H9 (cell line): ENCODE measurements at regions not wholly inside any gene's neighbourhood (a gene's known extent, or its start where the extent isn't known, plus 50 kb on each side); places are given as distances from the start of the nearest gene placed in this dataset.

ENCODE experiments used
- DNase-seq: peaks from one replicate; pipeline ENCODE4 v3.0.0-alpha.2; 2017
- H2AFZ ChIP-seq: one replicate; pipeline ENCODE4 v1.6.1; 2013; ENCODE audit warnings: mild to moderate bottlenecking, low read length, control low read depth, moderate library complexity
- H2AK5ac ChIP-seq: 2 replicates; pipeline ENCODE4 v1.6.1; 2013; ENCODE audit warnings: low read length, control low read depth, mixed read lengths; ENCODE audit not compliant: insufficient read length
- H2BK120ac ChIP-seq: one replicate; pipeline ENCODE4 v1.6.1; 2013; ENCODE audit warnings: low read depth, mild to moderate bottlenecking, low read length, control low read depth, inconsistent platforms; ENCODE audit not compliant: poor library complexity, severe bottlenecking
- H2BK12ac ChIP-seq: 2 replicates; pipeline ENCODE4 v1.6.1; 2013; ENCODE audit warnings: low read length, control low read depth, mixed read lengths, low read depth; ENCODE audit not compliant: insufficient read length
- H2BK15ac ChIP-seq: 2 replicates; pipeline ENCODE4 v1.6.1; 2013; ENCODE audit warnings: low read depth, low read length, control low read depth
- H2BK20ac ChIP-seq: one replicate; pipeline ENCODE4 v1.6.1; 2013; ENCODE audit warnings: low read depth, mild to moderate bottlenecking, low read length, control low read depth, inconsistent platforms; ENCODE audit not compliant: poor library complexity, severe bottlenecking
- H2BK5ac ChIP-seq: 2 replicates; pipeline ENCODE4 v1.6.1; 2013; ENCODE audit warnings: low read length, control low read depth, mixed read lengths; ENCODE audit not compliant: insufficient read length
- H3K14ac ChIP-seq: 2 replicates; pipeline ENCODE4 v1.6.1; 2013; ENCODE audit warnings: low read length, control low read depth; ENCODE audit not compliant: insufficient read depth
- H3K18ac ChIP-seq: 2 replicates; pipeline ENCODE4 v1.6.1; 2013; ENCODE audit warnings: low read depth, mild to moderate bottlenecking, mixed read lengths, low read length, control low read depth; ENCODE audit not compliant: insufficient read length
- H3K23ac ChIP-seq: 2 replicates; pipeline ENCODE4 v1.6.1; 2013; ENCODE audit warnings: low read length, control low read depth, mixed read lengths, low read depth; ENCODE audit not compliant: insufficient read length
- H3K23me2 ChIP-seq: 2 replicates; pipeline ENCODE4 v1.6.1; 2013; ENCODE audit warnings: low read depth, mild to moderate bottlenecking, mixed read lengths, low read length, control low read depth; ENCODE audit not compliant: insufficient read length, poor library complexity, severe bottlenecking
- H3K27ac ChIP-seq: 2 replicates; pipeline ENCODE4 v1.5.1; 2013; ENCODE audit warnings: low read length, control low read depth, mixed read lengths, low read depth; ENCODE audit not compliant: insufficient read length
- H3K27me3 ChIP-seq: 2 replicates; pipeline ENCODE4 v1.6.1; 2013; ENCODE audit warnings: low read length, control low read depth, inconsistent platforms; ENCODE audit not compliant: insufficient read depth
- H3K4ac ChIP-seq: 2 replicates; pipeline ENCODE4 v1.6.1; 2013; ENCODE audit warnings: low read depth, mild to moderate bottlenecking, control low read depth, inconsistent platforms, low read length, moderate library complexity
- H3K4me1 ChIP-seq: 2 replicates; pipeline ENCODE4 v1.6.1; 2013; ENCODE audit warnings: low read length, control low read depth, inconsistent platforms; ENCODE audit not compliant: insufficient read depth
- H3K4me2 ChIP-seq: 2 replicates; pipeline ENCODE4 v1.6.1; 2013; ENCODE audit warnings: low read length, control low read depth, mixed read lengths; ENCODE audit not compliant: insufficient read length, insufficient read depth
- H3K56ac ChIP-seq: 2 replicates; pipeline ENCODE4 v1.6.1; 2013; ENCODE audit warnings: low read depth, mild to moderate bottlenecking, mixed read lengths, low read length, control low read depth; ENCODE audit not compliant: insufficient read length
- H3K79me1 ChIP-seq: 2 replicates; pipeline ENCODE4 v1.6.1; 2013; ENCODE audit warnings: low read depth, mild to moderate bottlenecking, moderate library complexity, low read length, control low read depth, inconsistent platforms; ENCODE audit not compliant: insufficient read depth, poor library complexity, severe bottlenecking
- H3K79me2 ChIP-seq: 2 replicates; pipeline ENCODE4 v1.6.1; 2013; ENCODE audit warnings: low read length, control low read depth, inconsistent platforms; ENCODE audit not compliant: insufficient read depth
- H3K9ac ChIP-seq: 2 replicates; pipeline ENCODE4 v1.6.1; 2013; ENCODE audit warnings: low read length, control low read depth, mixed read lengths; ENCODE audit not compliant: insufficient read length; ENCODE audit errors: extremely low read depth
- H3K9me3 ChIP-seq: one replicate; pipeline ENCODE4 v1.6.1; 2013; ENCODE audit warnings: low read depth, low read length, inconsistent platforms; ENCODE audit not compliant: control insufficient read depth
- H3T11ph ChIP-seq: one replicate; pipeline ENCODE4 v1.6.1; 2013; ENCODE audit warnings: mild to moderate bottlenecking, low read length, control low read depth, inconsistent platforms
- H4K20me1 ChIP-seq: one replicate; pipeline ENCODE4 v1.6.1; 2013; ENCODE audit not compliant: control insufficient read depth, insufficient read length, insufficient read depth
- H4K5ac ChIP-seq: 2 replicates; pipeline ENCODE4 v1.6.1; 2013; ENCODE audit warnings: low read depth, mild to moderate bottlenecking, mixed read lengths, low read length, control low read depth; ENCODE audit not compliant: insufficient read length
- H4K8ac ChIP-seq: replicated peaks from 2 replicates; pipeline ENCODE4 v1.6.1; 2013; ENCODE audit warnings: low read length, control low read depth, mixed read lengths, low read depth; ENCODE audit not compliant: insufficient read length
- H4K91ac ChIP-seq: 2 replicates; pipeline ENCODE4 v1.6.1; 2013; ENCODE audit warnings: low read depth, mild to moderate bottlenecking, moderate library complexity, mixed read lengths, low read length, control low read depth; ENCODE audit not compliant: insufficient read length
- H3K27ac Mint-ChIP-seq, 3 experiments: 2 replicates in 2 of 3; 3 replicates in 1 of 3; pipeline ENCODE4 v1.8.0; 2020 to 2021; ENCODE audit warnings: mixed read lengths in 3 of 3, mild to moderate bottlenecking in 1 of 3, moderate library complexity in 1 of 3
- H3K27me3 Mint-ChIP-seq: 2 replicates; pipeline ENCODE4 v1.8.0; 2021; ENCODE audit warnings: low read depth, mild to moderate bottlenecking, moderate library complexity, mixed read lengths
- H3K36me3 Mint-ChIP-seq, 3 experiments: 2 replicates in 2 of 3; 3 replicates in 1 of 3; pipeline ENCODE4 v1.8.0; 2020 to 2021; ENCODE audit warnings: low read depth in 3 of 3, mixed read lengths in 3 of 3; ENCODE audit not compliant: insufficient read depth in 1 of 3
- H3K4me1 Mint-ChIP-seq, 2 experiments: 2 replicates each; pipeline ENCODE4 v1.8.0; 2020; ENCODE audit warnings: mixed read lengths in 2 of 2
- H3K4me3 Mint-ChIP-seq, 2 experiments: 2 replicates in 1 of 2; 3 replicates in 1 of 2; pipeline ENCODE4 v1.8.0; 2020 to 2021; ENCODE audit warnings: mild to moderate bottlenecking in 2 of 2, mixed read lengths in 2 of 2, moderate library complexity in 1 of 2
- H3K9me3 Mint-ChIP-seq, 2 experiments: 2 replicates in 1 of 2; 3 replicates in 1 of 2; pipeline ENCODE4 v1.8.0; 2020; ENCODE audit warnings: mild to moderate bottlenecking in 2 of 2, mixed read lengths in 2 of 2, moderate library complexity in 1 of 2
- WGBS: extraction: QIAGEN DNeasy Blood & Tissue Kit; methylation state at CpG from one replicate; pipeline ENCODE4 v1.1.7; 2013; ENCODE audit warnings: missing lambda C conversion rate, low lambda C conversion rate, mixed read lengths; ENCODE audit not compliant: insufficient read length; ENCODE audit errors: extremely low coverage; 5-methylcytosine and 5-hydroxymethylcytosine counted together
- TF ChIP-seq, protein P1 (sequence below): fragments of 200-600 bp; sonication (generic); conservative IDR thresholded peaks from 3 replicates; pipeline ENCODE4 v1.8.0; 2021; ENCODE audit warnings: antibody characterized with exemption, mild to moderate bottlenecking

DNA sequence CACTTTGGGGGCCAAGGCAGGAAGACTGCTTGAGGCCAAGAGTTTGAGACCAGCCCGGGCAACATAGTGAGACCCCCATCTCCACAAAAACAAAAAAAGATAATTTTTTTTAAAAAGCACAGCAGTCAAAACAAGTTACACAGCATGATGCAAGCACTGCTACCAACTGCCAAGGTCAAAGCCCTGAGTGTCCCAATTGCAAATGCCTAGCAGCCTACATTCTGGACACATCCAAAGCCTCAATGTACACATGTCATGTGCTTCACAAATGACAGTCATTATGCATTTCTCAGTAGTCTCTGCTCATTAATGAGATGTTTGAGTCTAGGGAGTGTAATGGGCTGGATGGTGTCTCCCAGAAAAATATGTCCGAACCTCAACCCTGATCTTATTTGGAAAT is 113.7 kb upstream of the CCND2 start:
- Histone ChIP-seq H3K4ac (no peak overlapping the region), H3K56ac (no peak overlapping the region), H3K23ac (no peak overlapping the region), H2BK120ac (no peak overlapping the region), H2BK5ac (no peak overlapping the region), H3K9ac (no peak overlapping the region), H2BK15ac (no peak overlapping the region), H3K18ac (no peak overlapping the region), H3K4me1 (peaks cover 13% of the 10 kb centered on the region; the same call in 1 of the 2 replicates), H4K5ac (no peak overlapping the region), H3K23me2 (peaks cover 5% of the 10 kb centered on the region), H3K27ac (no peak overlapping the region), H2AK5ac (no peak overlapping the region), H3K14ac (no peak overlapping the region), H2BK12ac (no peak overlapping the region), H4K8ac (no peak overlapping the region), H4K20me1 (no peaks in the 10 kb centered on the region), H2AFZ (no peak overlapping the region), H4K91ac (no peak overlapping the region), H3K79me1 (no peaks in the 10 kb centered on the region), H3K4me2 (no peak overlapping the region), H3K9me3 (no peaks in the 10 kb centered on the region), H3K27me3 (no peaks in the 10 kb centered on the region), H3K79me2 (no peaks in the 10 kb centered on the region), H3T11ph (no peak overlapping the region), H2BK20ac (no peak overlapping the region)
- no peak for DNase-seq
- peaks cover 18 to 24% of the 10 kb centered on the region in 2 experiments for H3K4me1 Mint-ChIP-seq
- H3K36me3 Mint-ChIP-seq: peaks cover 0 to 8% (median 1%) of the 10 kb centered on the region in 3 experiments; a peak in 4 of 7 replicates
- WGBS: no CpG with 5 or more reads among the region's 2 CpGs
- TF ChIP-seq, protein P1, sequence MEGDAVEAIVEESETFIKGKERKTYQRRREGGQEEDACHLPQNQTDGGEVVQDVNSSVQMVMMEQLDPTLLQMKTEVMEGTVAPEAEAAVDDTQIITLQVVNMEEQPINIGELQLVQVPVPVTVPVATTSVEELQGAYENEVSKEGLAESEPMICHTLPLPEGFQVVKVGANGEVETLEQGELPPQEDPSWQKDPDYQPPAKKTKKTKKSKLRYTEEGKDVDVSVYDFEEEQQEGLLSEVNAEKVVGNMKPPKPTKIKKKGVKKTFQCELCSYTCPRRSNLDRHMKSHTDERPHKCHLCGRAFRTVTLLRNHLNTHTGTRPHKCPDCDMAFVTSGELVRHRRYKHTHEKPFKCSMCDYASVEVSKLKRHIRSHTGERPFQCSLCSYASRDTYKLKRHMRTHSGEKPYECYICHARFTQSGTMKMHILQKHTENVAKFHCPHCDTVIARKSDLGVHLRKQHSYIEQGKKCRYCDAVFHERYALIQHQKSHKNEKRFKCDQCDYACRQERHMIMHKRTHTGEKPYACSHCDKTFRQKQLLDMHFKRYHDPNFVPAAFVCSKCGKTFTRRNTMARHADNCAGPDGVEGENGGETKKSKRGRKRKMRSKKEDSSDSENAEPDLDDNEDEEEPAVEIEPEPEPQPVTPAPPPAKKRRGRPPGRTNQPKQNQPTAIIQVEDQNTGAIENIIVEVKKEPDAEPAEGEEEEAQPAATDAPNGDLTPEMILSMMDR: no peak
- H3K9me3 Mint-ChIP-seq: peaks cover 7 to 11% of the 10 kb centered on the region in 2 experiments
- H3K27me3 Mint-ChIP-seq: peaks cover 4% of the 10 kb centered on the region
- H3K4me3 Mint-ChIP-seq: no peak overlapping the region
- no peak overlapping the region for H3K27ac Mint-ChIP-seq
